ENCODE measurements at regions not wholly inside any gene's neighbourhood (a gene's known extent, or its start where the extent isn't known, plus 50 kb on each side); places are given as distances from the start of the nearest gene placed in this dataset.

GRCh38 chr2:9092383-9093282, 89.1 kb upstream of the MBOAT2 start:
- H3K4me3 Mint-ChIP-seq, result no peak overlapping the region
- intact Hi-C loops (cut with micrococcal nuclease), result no loop called here
- H3K4me1 Mint-ChIP-seq (ENCODE audit: low read depth), result no peaks in the 10 kb centered on the region
- no peak for TF ChIP-seq CTCF (IDR thresholded peaks at IDR 0.05)
- peaks cover 25% of the 10 kb centered on the region for H3K27me3 Mint-ChIP-seq
- H3K27ac Mint-ChIP-seq, result no peak overlapping the region
- no peaks in the 10 kb centered on the region for H3K36me3 Mint-ChIP-seq (ENCODE audit: low read depth)
- ATAC-seq, result no peak
- no peaks in the 10 kb centered on the region for H3K9me3 Mint-ChIP-seq
- POLR2A ChIA-PET, result no interaction called here
- CTCF ChIA-PET, result interaction anchor here (0.9 to 1.4 kb wide), 3 partner anchors 21 to 50 kb away, joined by 3 read pairs; no protein-coding TSS in a partner anchor
- DNase-seq, result no peak

GRCh38 chr2:9091811-9092210, 88.3 kb upstream of the MBOAT2 start:
- H3K27me3 Mint-ChIP-seq, result peaks cover 21% of the 10 kb centered on the region
- intact Hi-C loops (cut with micrococcal nuclease), result no loop called here
- ChIA-PET POLR2A (no interaction called here), CTCF (interaction anchor here (0.9 to 1.4 kb wide), 2 partner anchors 22 to 51 kb away, joined by 3 read pairs; no protein-coding TSS in a partner anchor)
- no peak overlapping the region for H3K4me3 Mint-ChIP-seq
- TF ChIP-seq CTCF (IDR thresholded peaks at IDR 0.05), result no peak
- no peak overlapping the region for H3K27ac Mint-ChIP-seq
- no peak for ATAC-seq
- no peaks in the 10 kb centered on the region for H3K4me1 Mint-ChIP-seq (ENCODE audit: low read depth)
- no peaks in the 10 kb centered on the region for H3K36me3 Mint-ChIP-seq (ENCODE audit: low read depth)
- DNase-seq, result no peak
- no peaks in the 10 kb centered on the region for H3K9me3 Mint-ChIP-seq

GRCh38 chr2:9089831-9090230, 86.3 kb upstream of the MBOAT2 start:
- Mint-ChIP-seq H3K4me3 (no peak overlapping the region), H3K9me3 (no peaks in the 10 kb centered on the region), H3K27ac (no peak overlapping the region), H3K4me1 (ENCODE audit: low read depth) (no peaks in the 10 kb centered on the region), H3K36me3 (ENCODE audit: low read depth) (no peaks in the 10 kb centered on the region), H3K27me3 (peaks cover 15% of the 10 kb centered on the region)
- ChIA-PET CTCF (no interaction called here), POLR2A (no interaction called here)
- no peak for DNase-seq
- intact Hi-C loops (cut with micrococcal nuclease), result no loop called here
- TF ChIP-seq CTCF (IDR thresholded peaks at IDR 0.05), result no peak
- ATAC-seq, result no peak

GRCh38 chr2:9087121-9087681, 83.7 kb upstream of the MBOAT2 start:
- intact Hi-C loops (cut with micrococcal nuclease), result no loop called here
- Mint-ChIP-seq H3K27me3 (no peaks in the 10 kb centered on the region), H3K4me3 (no peak overlapping the region), H3K36me3 (ENCODE audit: low read depth) (no peaks in the 10 kb centered on the region), H3K9me3 (peaks cover 2% of the 10 kb centered on the region), H3K27ac (no peak overlapping the region), H3K4me1 (ENCODE audit: low read depth) (no peaks in the 10 kb centered on the region)
- ATAC-seq (no peak), DNase-seq (no peak)
- ChIA-PET CTCF (no interaction called here), POLR2A (interaction anchor here (0.6 kb wide), 1 partner anchor 136 kb away, joined by 3 read pairs; no protein-coding TSS in a partner anchor)
- TF ChIP-seq CTCF (IDR thresholded peaks at IDR 0.05), result no peak

GRCh38 chr2:9086465-9086864, 83.0 kb upstream of the MBOAT2 start:
- CTCF ChIA-PET, result no interaction called here
- intact Hi-C loops (cut with micrococcal nuclease), result no loop called here
- H3K4me3 Mint-ChIP-seq, result no peak overlapping the region
- no peaks in the 10 kb centered on the region for H3K36me3 Mint-ChIP-seq (ENCODE audit: low read depth)
- peaks cover 6% of the 10 kb centered on the region for H3K9me3 Mint-ChIP-seq
- POLR2A ChIA-PET, result interaction anchor here (0.6 kb wide), 1 partner anchor 137 kb away, joined by 3 read pairs; no protein-coding TSS in a partner anchor
- H3K27me3 Mint-ChIP-seq, result no peaks in the 10 kb centered on the region
- no peak overlapping the region for H3K27ac Mint-ChIP-seq
- no peak for TF ChIP-seq CTCF (IDR thresholded peaks at IDR 0.05)
- no peaks in the 10 kb centered on the region for H3K4me1 Mint-ChIP-seq (ENCODE audit: low read depth)
- no peak for ATAC-seq
- no peak for DNase-seq

Data from activated CD8-positive, alpha-beta T cell treated with anti-CD3 and anti-CD28 coated beads for 36 hours (primary cell).